Astrocyte (in vitro differentiated cells and primary cell): ENCODE measurements at regions not wholly inside any gene's neighbourhood (a gene's known extent, or its start where the extent isn't known, plus 50 kb on each side); places are given as distances from the start of the nearest gene placed in this dataset.
"Not testable (repeated sequence)": the region's sequence is repeated elsewhere in the genome, so short reads cannot be mapped to it uniquely, and the experiment has no call there.

Experiments used
- EZH2 ChIP-seq: IDR thresholded peaks from 2 replicates; pipeline ENCODE4 v1.6.1; 2012; ENCODE audit warnings: mild to moderate bottlenecking, low read length, inconsistent platforms; ENCODE audit not compliant: insufficient read depth
- TF ChIP-seq, protein P1 (sequence below): IDR thresholded peaks from 2 replicates; pipeline ENCODE4 v1.5.1; 2011; ENCODE audit warnings: low read depth, mild to moderate bottlenecking, inconsistent platforms, low read length, moderate library complexity; ENCODE audit not compliant: insufficient read depth

DNA sequence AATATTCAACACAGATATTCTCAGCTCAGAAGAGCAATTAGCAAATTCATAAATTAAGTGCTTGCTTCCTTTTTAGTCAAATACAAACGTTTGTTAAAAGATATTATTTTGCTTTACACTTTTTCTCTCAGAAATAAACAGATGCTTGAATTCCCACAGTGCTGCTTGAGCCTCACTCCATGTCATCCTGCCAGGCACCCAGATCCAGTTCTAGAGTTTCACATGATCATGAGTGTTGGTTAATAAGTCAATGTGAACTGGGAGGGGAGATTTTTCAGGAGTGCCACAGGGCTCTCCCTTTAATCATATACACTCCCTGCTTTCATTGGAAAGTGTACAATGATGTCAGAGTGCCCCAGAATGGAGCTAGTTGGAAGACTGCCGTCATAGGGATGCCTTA is 69.7 kb upstream of the TP53BP2 start:
- TF ChIP-seq, protein P1, sequence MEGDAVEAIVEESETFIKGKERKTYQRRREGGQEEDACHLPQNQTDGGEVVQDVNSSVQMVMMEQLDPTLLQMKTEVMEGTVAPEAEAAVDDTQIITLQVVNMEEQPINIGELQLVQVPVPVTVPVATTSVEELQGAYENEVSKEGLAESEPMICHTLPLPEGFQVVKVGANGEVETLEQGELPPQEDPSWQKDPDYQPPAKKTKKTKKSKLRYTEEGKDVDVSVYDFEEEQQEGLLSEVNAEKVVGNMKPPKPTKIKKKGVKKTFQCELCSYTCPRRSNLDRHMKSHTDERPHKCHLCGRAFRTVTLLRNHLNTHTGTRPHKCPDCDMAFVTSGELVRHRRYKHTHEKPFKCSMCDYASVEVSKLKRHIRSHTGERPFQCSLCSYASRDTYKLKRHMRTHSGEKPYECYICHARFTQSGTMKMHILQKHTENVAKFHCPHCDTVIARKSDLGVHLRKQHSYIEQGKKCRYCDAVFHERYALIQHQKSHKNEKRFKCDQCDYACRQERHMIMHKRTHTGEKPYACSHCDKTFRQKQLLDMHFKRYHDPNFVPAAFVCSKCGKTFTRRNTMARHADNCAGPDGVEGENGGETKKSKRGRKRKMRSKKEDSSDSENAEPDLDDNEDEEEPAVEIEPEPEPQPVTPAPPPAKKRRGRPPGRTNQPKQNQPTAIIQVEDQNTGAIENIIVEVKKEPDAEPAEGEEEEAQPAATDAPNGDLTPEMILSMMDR: not testable (repeated sequence)
- TF ChIP-seq EZH2: not testable (repeated sequence)
